Ovary (tissue), 7 donors: ENCODE measurements at regions not wholly inside any gene's neighbourhood (a gene's known extent, or its start where the extent isn't known, plus 50 kb on each side); places are given as distances from the start of the nearest gene placed in this dataset.

Experiments used
- DNase-seq, 5 donors: peaks; one replicate each; pipeline ENCODE4 v3.0.0-alpha.2; 2019 to 2020
- H3K27ac ChIP-seq, 2 donors: fragments of 200-600 bp; one replicate each; pipeline versions ENCODE4 v1.5.1 to v1.8.0; 2019 to 2022
- H3K27me3 ChIP-seq: fragments of 200-600 bp; one replicate; pipeline ENCODE4 v1.8.0; 2022
- H3K36me3 ChIP-seq: fragments of 200-600 bp; sonication (generic); one replicate; pipeline ENCODE4 v1.5.1; 2019
- H3K4me1 ChIP-seq: one replicate; pipeline ENCODE4 v1.8.1; 2013; ENCODE audit warnings: mild to moderate bottlenecking, moderate library complexity; ENCODE audit not compliant: insufficient read depth
- H3K4me3 ChIP-seq: fragments of 200-600 bp; sonication (generic); one replicate; pipeline ENCODE4 v1.5.1; 2017
- H3K9me3 ChIP-seq, 2 donors: fragments of 200-600 bp in 1 of 2; sonication (generic) in 1 of 2; one replicate each; pipeline versions ENCODE4 v1.5.1 to v1.8.1; 2013 to 2019; ENCODE audit warnings: mild to moderate bottlenecking in 1 of 2, moderate library complexity in 1 of 2
- CTCF ChIP-seq, 3 donors: fragments of 450-650 bp in 2 of 3; fragments of 200-600 bp in 1 of 3; IDR thresholded peaks; one replicate each; pipeline versions ENCODE4 v1.5.1 to v1.8.0; 2016 to 2022; ENCODE audit warnings: antibody characterized with exemption in 3 of 3, mild to moderate bottlenecking in 1 of 3
- EP300 ChIP-seq: sonication (generic); formaldehyde crosslinking; IDR thresholded peaks from one replicate; pipeline ENCODE4 v1.6.1; 2017; ENCODE audit warnings: antibody characterized with exemption
- POLR2A ChIP-seq: fragments of 450-650 bp; IDR thresholded peaks from one replicate; pipeline ENCODE4 v1.6.1; 2017; ENCODE audit warnings: antibody characterized with exemption, mild to moderate bottlenecking, moderate library complexity
- WGBS, 3 donors: extraction: QIAGEN DNeasy Blood & Tissue Kit in 1 of 3; methylation state at CpG; one replicate each; pipeline versions ENCODE4 v1.1.5 to v1.1.7; 2013 to 2017; 5-methylcytosine and 5-hydroxymethylcytosine counted together
- intact Hi-C, 4 donors: fragments of 100-400 bp; cut with DNase I; formaldehyde crosslinking; loops; one replicate each; pipeline versions ENCODE4 v1.11.0 to v1.15.1; 2022 to 2023
- donor health status: DM: no; HTN: no; CAD: no; lungs with moderate emphysema.
- donor health status: DM: no; HTN: no; CAD: no.
- donor health status: Bipolar disorder and iron deficiency.
- donor health status: DM: no; HTN: no; CAD: no.
- donor health status: DM: yes; HTN: yes; CAD: no.

- Histone ChIP-seq H3K9me3 (no peaks in the 10 kb centered on the region), H3K27ac (no peak overlapping the region), H3K36me3 (no peaks in the 10 kb centered on the region), H3K4me1 (no peaks in the 10 kb centered on the region), H3K4me3 (no peak overlapping the region), H3K27me3 (no peaks in the 10 kb centered on the region)
- 31 to 52% (median 34%) methylated on average over 2 of the region's 2 CpGs for WGBS, 3 donors
- intact Hi-C loops, result no loop called here
- TF ChIP-seq POLR2A, result no peak
- no peak for TF ChIP-seq CTCF (IDR thresholded peaks at IDR 0.05)
- TF ChIP-seq EP300, result no peak
- no peak for DNase-seq
Measured at GRCh38 chr4:32589097-32589496, 1868.9 kb downstream of the PCDH7 start.

- H3K27me3 ChIP-seq, result no peaks in the 10 kb centered on the region
- H3K4me1 ChIP-seq, result no peaks in the 10 kb centered on the region
- WGBS, 3 donors, result 55 to 64% (median 60%) methylated on average over 2 of the region's 2 CpGs
- TF ChIP-seq CTCF (IDR thresholded peaks at IDR 0.05) (no peak), EP300 (no peak), POLR2A (no peak)
- H3K4me3 ChIP-seq, result no peak overlapping the region
- DNase-seq, result no peak
- no peaks in the 10 kb centered on the region for H3K36me3 ChIP-seq
- no peak overlapping the region for H3K27ac ChIP-seq
- intact Hi-C loops, result no loop called here
- no peaks in the 10 kb centered on the region for H3K9me3 ChIP-seq
Measured at GRCh38 chr4:32589853-32590252, 1869.7 kb downstream of the PCDH7 start.

GRCh38 chr4:32597354-32597753 is 1877.2 kb downstream of the PCDH7 start:
- DNase-seq, result no peak
- Histone ChIP-seq H3K27me3 (no peaks in the 10 kb centered on the region), H3K27ac (no peak overlapping the region), H3K9me3 (no peaks in the 10 kb centered on the region), H3K4me1 (no peaks in the 10 kb centered on the region), H3K4me3 (no peak overlapping the region), H3K36me3 (no peaks in the 10 kb centered on the region)
- intact Hi-C loops, result no loop called here
- WGBS, 3 donors, result 66 to 76% (median 68%) methylated on average over 1 of the region's 1 CpG
- no peak for TF ChIP-seq POLR2A
- TF ChIP-seq CTCF (IDR thresholded peaks at IDR 0.05), result no peak
- TF ChIP-seq EP300, result no peak

- H3K27ac ChIP-seq, result no peak overlapping the region
- no peaks in the 10 kb centered on the region for H3K27me3 ChIP-seq
- intact Hi-C loops, result no loop called here
- no peak overlapping the region for H3K4me3 ChIP-seq
- H3K9me3 ChIP-seq, result no peaks in the 10 kb centered on the region
- H3K36me3 ChIP-seq, result no peaks in the 10 kb centered on the region
- no peak for DNase-seq
- no peaks in the 10 kb centered on the region for H3K4me1 ChIP-seq
- WGBS, 3 donors, result 39 to 55% (median 45%) methylated on average over 3 of the region's 3 CpGs
- TF ChIP-seq CTCF (IDR thresholded peaks at IDR 0.05), result no peak
- no peak for TF ChIP-seq POLR2A
- no peak for TF ChIP-seq EP300
Measured at GRCh38 chr4:32601848-32602247, 1881.7 kb downstream of the PCDH7 start.

GRCh38 chr4:32607978-32608377 is 1887.8 kb downstream of the PCDH7 start:
- intact Hi-C loops, result no loop called here
- no peaks in the 10 kb centered on the region for H3K27me3 ChIP-seq
- 88 to 98% (median 88%) methylated on average over 1 of the region's 1 CpG for WGBS, 3 donors
- no peak for DNase-seq
- H3K4me1 ChIP-seq, result no peaks in the 10 kb centered on the region
- no peaks in the 10 kb centered on the region for H3K9me3 ChIP-seq
- no peaks in the 10 kb centered on the region for H3K36me3 ChIP-seq
- no peak overlapping the region for H3K4me3 ChIP-seq
- no peak for TF ChIP-seq CTCF (IDR thresholded peaks at IDR 0.05)
- no peak for TF ChIP-seq EP300
- no peak for TF ChIP-seq POLR2A
- H3K27ac ChIP-seq, result no peak overlapping the region
